GM19455 (cell line): ENCODE measurements at regions not wholly inside any gene's neighbourhood (a gene's known extent, or its start where the extent isn't known, plus 50 kb on each side); places are given as distances from the start of the nearest gene placed in this dataset.

Experiments used
- ATAC-seq: cut with Tn5 transposase; IDR thresholded peaks from one replicate; pipeline ENCODE4 v1.9.1; 2021; ENCODE audit not compliant: unreplicated experiment

- ATAC-seq, result no peak
Measured at GRCh38 chr9:97747201-97747965, 50.2 kb upstream of the XPA start.

- no peak for ATAC-seq
Measured at GRCh38 chr9:97748525-97748924, 51.4 kb upstream of the XPA start.

- no peak for ATAC-seq
Measured at GRCh38 chr9:97749928-97750327, 52.8 kb upstream of the XPA start.

GRCh38 chr9:97751531-97751930, 54.4 kb upstream of the XPA start:
- no peak for ATAC-seq

- ATAC-seq, result no peak
Measured at GRCh38 chr9:97752274-97752673, 55.1 kb upstream of the XPA start.

- ATAC-seq, result no peak
Measured at GRCh38 chr9:97753364-97753763, 56.2 kb upstream of the XPA start.

- no peak for ATAC-seq
Measured at GRCh38 chr9:97753975-97754374, 56.8 kb upstream of the XPA start.

- no peak for ATAC-seq
Measured at GRCh38 chr9:97755618-97756267, 58.6 kb upstream of the XPA start.

GRCh38 chr9:97756991-97757390, 59.9 kb upstream of the XPA start:
- ATAC-seq, result no peak

GRCh38 chr9:97758334-97758916, 61.3 kb upstream of the XPA start:
- no peak for ATAC-seq

- ATAC-seq, result no peak
Measured at GRCh38 chr9:97759581-97760288, 62.6 kb upstream of the XPA start.

- ATAC-seq, result no peak
Measured at GRCh38 chr9:97761056-97761598, 64.0 kb upstream of the XPA start.

GRCh38 chr9:97761879-97762278, 64.7 kb upstream of the XPA start:
- ATAC-seq, result no peak

GRCh38 chr9:97763874-97764273, 66.7 kb upstream of the XPA start:
- no peak for ATAC-seq

GRCh38 chr9:97766092-97766491, 69.0 kb upstream of the XPA start:
- no peak for ATAC-seq

- no peak for ATAC-seq
Measured at GRCh38 chr9:97766610-97767009, 69.5 kb upstream of the XPA start.

- no peak for ATAC-seq
Measured at GRCh38 chr9:97767891-97768290, 70.8 kb upstream of the XPA start.

- ATAC-seq, result no peak
Measured at GRCh38 chr9:97768746-97769145, 71.6 kb upstream of the XPA start.

GRCh38 chr9:97769208-97769607, 72.1 kb upstream of the XPA start:
- ATAC-seq, result no peak

GRCh38 chr9:97770808-97771372, 73.8 kb upstream of the XPA start:
- ATAC-seq, result no peak

- no peak for ATAC-seq
Measured at GRCh38 chr9:97771641-97772040, 74.5 kb upstream of the XPA start.
